Caco-2 (cell line): ENCODE measurements at regions not wholly inside any gene's neighbourhood (a gene's known extent, or its start where the extent isn't known, plus 50 kb on each side); places are given as distances from the start of the nearest gene placed in this dataset.

Source experiments
- BruUV-seq: library from RNA; stranded (reverse); fragments of 400-500 nt; replicated peaks from 2 replicates; lab custom pipeline; 2021; lab: Mats Ljungman, UMichigan
- CTCF ChIA-PET: fragments of 300-600 bp; sonication (Branson Sonifier 250); formaldehyde crosslinking; loops from one replicate; lab custom pipeline; 2022; ENCODE audit warnings: antibody characterized with exemption; lab: Charles Lee
- POLR2A ChIA-PET: fragments of 300-600 bp; sonication (Branson Sonifier 250); formaldehyde crosslinking; loops from one replicate; lab custom pipeline; 2022; ENCODE audit warnings: antibody characterized with exemption; lab: Charles Lee
- DNase-seq, 2 experiments: peaks; one replicate each; pipeline versions ENCODE4 v3.0.0 to v3.0.0-alpha.2; 2020 to 2022
- H3K27me3 ChIP-seq: replicated peaks from 2 replicates; pipeline ENCODE4 v1.6.0; 2011; ENCODE audit warnings: low read length; ENCODE audit not compliant: control insufficient read depth, insufficient read depth
- H3K36me3 ChIP-seq: 2 replicates; pipeline ENCODE4 v1.5.1; 2011; ENCODE audit warnings: low read length; ENCODE audit not compliant: control insufficient read depth, insufficient read depth
- H3K4me1 ChIP-seq: fragments of 250-450 bp; sonication (Bioruptor Pico); 2 replicates; pipeline ENCODE4 v1.5.1; 2020; ENCODE audit warnings: mild to moderate bottlenecking
- H3K4me3 ChIP-seq: 2 replicates; pipeline ENCODE4 v1.5.1; 2011; ENCODE audit warnings: low read depth, mild to moderate bottlenecking, control low read depth, low read length
- H3K9me3 ChIP-seq: fragments of 250-450 bp; sonication (Bioruptor Pico); 2 replicates; pipeline ENCODE4 v1.5.1; 2020; ENCODE audit warnings: mild to moderate bottlenecking, moderate library complexity
- H3K27ac Mint-ChIP-seq: one replicate; pipeline ENCODE4 v1.8.0; 2022; ENCODE audit warnings: mixed read lengths; ENCODE audit not compliant: unreplicated experiment
- H3K27me3 Mint-ChIP-seq: one replicate; pipeline ENCODE4 v1.8.0; 2022; ENCODE audit warnings: mixed read lengths; ENCODE audit not compliant: insufficient read depth, unreplicated experiment
- H3K36me3 Mint-ChIP-seq: one replicate; pipeline ENCODE4 v1.8.0; 2022; ENCODE audit warnings: mild to moderate bottlenecking, mixed read lengths; ENCODE audit not compliant: insufficient read depth, unreplicated experiment
- H3K4me1 Mint-ChIP-seq: one replicate; pipeline ENCODE4 v1.8.0; 2022; ENCODE audit warnings: low read depth, mixed read lengths; ENCODE audit not compliant: unreplicated experiment
- H3K4me3 Mint-ChIP-seq: one replicate; pipeline ENCODE4 v1.8.0; 2022; ENCODE audit warnings: mild to moderate bottlenecking, moderate library complexity, mixed read lengths; ENCODE audit not compliant: unreplicated experiment
- H3K9me3 Mint-ChIP-seq: one replicate; pipeline ENCODE4 v1.8.0; 2022; ENCODE audit warnings: mixed read lengths; ENCODE audit not compliant: unreplicated experiment
- intact Hi-C: fragments of 100-400 bp; cut with micrococcal nuclease; formaldehyde crosslinking; loops from one replicate; pipeline ENCODE4 v1.10.0; 2022; ENCODE audit not compliant: unreplicated experiment
- TF ChIP-seq, protein P1 (sequence below), 2 experiments: fragments of 200-600 bp in 1 of 2; IDR thresholded peaks; 1 replicate in 1 of 2; 2 replicates in 1 of 2; pipeline versions ENCODE4 v1.5.1 to v1.8.0; 2011 to 2022; ENCODE audit warnings: antibody characterized with exemption in 1 of 2, control low read depth in 1 of 2, inconsistent platforms in 1 of 2, low read depth in 1 of 2, low read length in 1 of 2, mild to moderate bottlenecking in 1 of 2, moderate library complexity in 1 of 2; ENCODE audit not compliant: insufficient read depth in 1 of 2, severe bottlenecking in 1 of 2, unreplicated experiment in 1 of 2

DNA sequence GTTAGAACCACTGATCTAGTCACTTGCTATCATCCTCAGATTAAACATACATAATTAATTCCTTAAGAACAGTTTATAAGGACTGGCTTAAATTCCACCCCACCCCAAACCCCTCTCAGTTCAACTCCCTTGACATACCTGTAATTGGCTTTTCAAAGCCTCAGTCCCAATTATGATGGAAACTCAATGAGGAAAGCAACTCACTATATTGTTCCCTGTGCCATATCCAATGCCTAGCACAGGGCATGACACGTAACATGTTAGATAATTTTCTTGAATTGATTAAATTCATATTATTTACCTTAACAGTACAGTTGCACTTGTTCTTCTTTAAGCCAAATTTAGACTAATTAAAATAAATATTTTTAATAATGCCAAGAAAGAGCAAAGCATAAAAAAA is 465.1 kb upstream of the CHAC2 start:
- POLR2A ChIA-PET: no interaction called here
- TF ChIP-seq, protein P1, sequence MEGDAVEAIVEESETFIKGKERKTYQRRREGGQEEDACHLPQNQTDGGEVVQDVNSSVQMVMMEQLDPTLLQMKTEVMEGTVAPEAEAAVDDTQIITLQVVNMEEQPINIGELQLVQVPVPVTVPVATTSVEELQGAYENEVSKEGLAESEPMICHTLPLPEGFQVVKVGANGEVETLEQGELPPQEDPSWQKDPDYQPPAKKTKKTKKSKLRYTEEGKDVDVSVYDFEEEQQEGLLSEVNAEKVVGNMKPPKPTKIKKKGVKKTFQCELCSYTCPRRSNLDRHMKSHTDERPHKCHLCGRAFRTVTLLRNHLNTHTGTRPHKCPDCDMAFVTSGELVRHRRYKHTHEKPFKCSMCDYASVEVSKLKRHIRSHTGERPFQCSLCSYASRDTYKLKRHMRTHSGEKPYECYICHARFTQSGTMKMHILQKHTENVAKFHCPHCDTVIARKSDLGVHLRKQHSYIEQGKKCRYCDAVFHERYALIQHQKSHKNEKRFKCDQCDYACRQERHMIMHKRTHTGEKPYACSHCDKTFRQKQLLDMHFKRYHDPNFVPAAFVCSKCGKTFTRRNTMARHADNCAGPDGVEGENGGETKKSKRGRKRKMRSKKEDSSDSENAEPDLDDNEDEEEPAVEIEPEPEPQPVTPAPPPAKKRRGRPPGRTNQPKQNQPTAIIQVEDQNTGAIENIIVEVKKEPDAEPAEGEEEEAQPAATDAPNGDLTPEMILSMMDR (IDR thresholded peaks at IDR 0.05; ENCODE audit: insufficient read depth in 1 of 2, low read depth in 1 of 2, low read length in 1 of 2, severe bottlenecking in 1 of 2, unreplicated experiment in 1 of 2): no peak
- Mint-ChIP-seq H3K9me3 (no peaks in the 10 kb centered on the region), H3K27me3 (no peaks in the 10 kb centered on the region), H3K36me3 (no peaks in the 10 kb centered on the region), H3K4me1 (no peaks in the 10 kb centered on the region), H3K27ac (no peak overlapping the region), H3K4me3 (no peak overlapping the region)
- DNase-seq: no peak
- H3K4me3 ChIP-seq: no peak overlapping the region
- H3K36me3 ChIP-seq: no peaks in the 10 kb centered on the region
- no TSS peak for BruUV-seq
- intact Hi-C loops: no loop called here
- H3K27me3 ChIP-seq: no peaks in the 10 kb centered on the region
- CTCF ChIA-PET: no interaction called here
- H3K9me3 ChIP-seq: no peaks in the 10 kb centered on the region
- no peaks in the 10 kb centered on the region for H3K4me1 ChIP-seq

DNA sequence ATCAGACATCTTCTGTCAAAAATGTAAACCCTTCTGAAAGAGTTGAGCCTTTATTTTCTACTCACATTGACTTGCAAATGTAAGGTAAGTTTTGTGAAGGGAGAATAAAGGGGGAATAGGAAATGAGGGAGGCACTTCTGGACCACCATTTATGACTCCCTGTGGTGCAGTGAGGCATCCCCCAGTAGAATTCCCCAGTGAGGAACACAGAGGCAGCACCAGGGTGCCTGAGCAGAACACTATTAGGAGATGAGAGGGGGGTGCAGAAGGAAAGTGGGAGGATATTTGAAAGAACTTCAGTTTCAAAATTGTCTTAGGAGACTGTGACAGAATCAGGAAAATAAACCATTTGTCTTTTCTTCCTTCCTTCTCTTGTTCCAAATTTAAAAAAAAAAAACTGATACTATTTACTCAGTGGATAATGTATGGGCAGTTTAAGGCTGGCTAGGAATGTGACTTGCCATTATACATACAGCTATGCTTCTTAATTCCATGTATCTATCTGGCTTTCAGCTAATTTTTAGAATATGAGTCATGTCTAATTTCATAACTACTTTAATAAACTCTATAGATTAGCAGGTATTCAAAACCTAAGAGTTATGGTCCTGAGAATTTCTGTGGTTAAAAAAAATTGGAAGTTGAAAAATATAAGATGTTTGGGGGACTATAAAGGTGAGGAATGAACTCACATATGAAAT is 478.1 kb upstream of the CHAC2 start:
- Mint-ChIP-seq H3K4me1 (no peaks in the 10 kb centered on the region), H3K4me3 (no peak overlapping the region), H3K27me3 (no peaks in the 10 kb centered on the region), H3K9me3 (peaks cover 6% of the 10 kb centered on the region), H3K36me3 (no peaks in the 10 kb centered on the region), H3K27ac (no peak overlapping the region)
- H3K9me3 ChIP-seq: no peaks in the 10 kb centered on the region
- ChIA-PET POLR2A (no interaction called here), CTCF (no interaction called here)
- TF ChIP-seq, protein P1 (IDR thresholded peaks at IDR 0.05; ENCODE audit: insufficient read depth in 1 of 2, low read depth in 1 of 2, low read length in 1 of 2, severe bottlenecking in 1 of 2, unreplicated experiment in 1 of 2): no peak
- no TSS peak for BruUV-seq
- no peak overlapping the region for H3K4me3 ChIP-seq
- no peak for DNase-seq
- H3K4me1 ChIP-seq: no peaks in the 10 kb centered on the region
- no peaks in the 10 kb centered on the region for H3K36me3 ChIP-seq
- intact Hi-C loops: no loop called here
- H3K27me3 ChIP-seq: no peaks in the 10 kb centered on the region

DNA sequence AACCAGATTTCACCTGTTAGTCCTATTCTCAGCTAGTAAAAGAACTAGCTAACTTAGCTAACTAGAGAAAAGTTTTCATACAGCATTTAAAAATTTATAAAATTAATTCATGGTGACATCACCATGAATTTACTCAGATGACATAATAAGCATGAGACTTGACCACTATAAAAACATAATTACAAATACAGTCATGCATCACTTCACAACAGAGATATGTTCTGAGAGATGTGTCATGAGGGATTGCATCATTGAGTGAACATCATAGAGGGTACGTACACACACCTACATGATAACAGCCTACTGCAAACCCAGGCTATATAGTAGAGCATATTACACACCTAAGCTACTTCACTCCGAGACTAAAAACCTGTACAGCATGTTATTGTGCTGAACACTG is 481.3 kb upstream of the CHAC2 start:
- H3K4me3 ChIP-seq: no peak overlapping the region
- Mint-ChIP-seq H3K4me3 (no peak overlapping the region), H3K9me3 (no peaks in the 10 kb centered on the region), H3K4me1 (no peaks in the 10 kb centered on the region), H3K36me3 (no peaks in the 10 kb centered on the region), H3K27me3 (no peaks in the 10 kb centered on the region), H3K27ac (no peak overlapping the region)
- POLR2A ChIA-PET: no interaction called here
- intact Hi-C loops: no loop called here
- H3K4me1 ChIP-seq: no peaks in the 10 kb centered on the region
- no TSS peak for BruUV-seq
- CTCF ChIA-PET: no interaction called here
- TF ChIP-seq, protein P1 (IDR thresholded peaks at IDR 0.05; ENCODE audit: insufficient read depth in 1 of 2, low read depth in 1 of 2, low read length in 1 of 2, severe bottlenecking in 1 of 2, unreplicated experiment in 1 of 2): no peak
- H3K9me3 ChIP-seq: no peaks in the 10 kb centered on the region
- H3K27me3 ChIP-seq: no peaks in the 10 kb centered on the region
- H3K36me3 ChIP-seq: no peaks in the 10 kb centered on the region
- DNase-seq: no peak
